ENCODE measurements at regions not wholly inside any gene's neighbourhood (a gene's known extent, or its start where the extent isn't known, plus 50 kb on each side); places are given as distances from the start of the nearest gene placed in this dataset.

GRCh38 chr5:25662610-25663009, 1017.8 kb upstream of the CDH10 start:
- TF ChIP-seq CTCF (IDR thresholded peaks at IDR 0.05): no peak
- TF ChIP-seq ATF1 (CRISPR knock-in tag; IDR thresholded peaks at IDR 0.05): no peak
- no peak for TF ChIP-seq ATF3 (CRISPR knock-in tag; conservative IDR thresholded peaks at IDR 0.05)
- no peak for TF ChIP-seq SP1 (CRISPR knock-in tag; conservative IDR thresholded peaks at IDR 0.05)
- TF ChIP-seq MLX (CRISPR knock-in tag; IDR thresholded peaks at IDR 0.05): no peak
- TF ChIP-seq ZNF263 (CRISPR knock-in tag; IDR thresholded peaks at IDR 0.05; ENCODE audit: low read depth): no peak
- no peak for TF ChIP-seq USF2 (CRISPR knock-in tag; IDR thresholded peaks at IDR 0.05)
- TF ChIP-seq RELA (CRISPR knock-in tag; IDR thresholded peaks at IDR 0.05; ENCODE audit: borderline replicate concordance): no peak
- no peak for TF ChIP-seq FOXK1 (CRISPR knock-in tag; IDR thresholded peaks at IDR 0.05)
- no peak for TF ChIP-seq PRDM15 (CRISPR knock-in tag; IDR thresholded peaks at IDR 0.05)
- TF ChIP-seq ZNF317 (CRISPR knock-in tag; IDR thresholded peaks at IDR 0.05; ENCODE audit: borderline replicate concordance, low read depth): no peak
- no peak for TF ChIP-seq ZBTB21 (CRISPR knock-in tag; IDR thresholded peaks at IDR 0.05; ENCODE audit: borderline replicate concordance)
- TF ChIP-seq ZNF121 (CRISPR knock-in tag; IDR thresholded peaks at IDR 0.05): no peak
- no peak for TF ChIP-seq ATF6 (CRISPR knock-in tag; IDR thresholded peaks at IDR 0.05)

Measured in WTC11 (cell line).